WTC11 (cell line): ENCODE measurements at regions not wholly inside any gene's neighbourhood (a gene's known extent, or its start where the extent isn't known, plus 50 kb on each side); places are given as distances from the start of the nearest gene placed in this dataset.

Experiments
- ATAC-seq: fragments of 200-7000 bp; cut with Tn5 transposase; 2 replicates; pipeline ENCODE4 v1.10.0; 2021; ENCODE audit warnings: mild to moderate bottlenecking, moderate library complexity
- CTCF ChIA-PET: fragments of 300-600 bp; sonication (Branson Sonifier 250); formaldehyde crosslinking; loops from one replicate; lab custom pipeline; 2021; ENCODE audit warnings: antibody characterized with exemption; lab: Charles Lee
- POLR2A ChIA-PET: fragments of 350-600 bp; sonication (Branson Sonifier 250); formaldehyde crosslinking; loops from one replicate; lab custom pipeline; 2021; ENCODE audit warnings: antibody characterized with exemption; lab: Charles Lee
- DNase-seq: peaks from one replicate; pipeline ENCODE4 v3.0.0; 2021; ENCODE audit warnings: low spot score
- H3K27ac Mint-ChIP-seq: 2 replicates; pipeline ENCODE4 v1.8.0; 2021; ENCODE audit warnings: mixed read lengths
- H3K27me3 Mint-ChIP-seq: 2 replicates; pipeline ENCODE4 v1.8.0; 2021; ENCODE audit warnings: low read depth, mild to moderate bottlenecking, moderate library complexity, mixed read lengths
- H3K36me3 Mint-ChIP-seq: 2 replicates; pipeline ENCODE4 v1.8.0; 2021; ENCODE audit warnings: mixed read lengths
- H3K4me1 Mint-ChIP-seq: 2 replicates; pipeline ENCODE4 v1.8.0; 2022; ENCODE audit warnings: mixed read lengths
- H3K4me3 Mint-ChIP-seq: 2 replicates; pipeline ENCODE4 v1.8.0; 2021; ENCODE audit warnings: mild to moderate bottlenecking, moderate library complexity, mixed read lengths
- H3K9me3 Mint-ChIP-seq: 2 replicates; pipeline ENCODE4 v1.8.0; 2021; ENCODE audit warnings: mixed read lengths
- ATF1 ChIP-seq: sonication (generic); formaldehyde crosslinking; IDR thresholded peaks from 2 replicates; pipeline ENCODE4 v1.8.1; 2023; ENCODE audit warnings: mild to moderate bottlenecking, moderate library complexity, missing genetic modification reagents
- CREM ChIP-seq: sonication (generic); formaldehyde crosslinking; IDR thresholded peaks from 2 replicates; pipeline ENCODE4 v1.8.1; 2022; ENCODE audit warnings: mild to moderate bottlenecking, missing genetic modification reagents, moderate library complexity
- E2F1 ChIP-seq: sonication (generic); formaldehyde crosslinking; IDR thresholded peaks from 2 replicates; pipeline ENCODE4 v1.8.0; 2022; ENCODE audit warnings: mild to moderate bottlenecking, missing genetic modification reagents
- FOXK1 ChIP-seq: sonication (generic); formaldehyde crosslinking; IDR thresholded peaks from 2 replicates; pipeline ENCODE4 v1.8.0; 2022; ENCODE audit warnings: mild to moderate bottlenecking, moderate library complexity, missing genetic modification reagents
- FOXP1 ChIP-seq: sonication (generic); formaldehyde crosslinking; IDR thresholded peaks from 2 replicates; pipeline ENCODE4 v1.8.0; 2022; ENCODE audit warnings: missing genetic modification reagents, mild to moderate bottlenecking, moderate library complexity, borderline replicate concordance
- MAX ChIP-seq: sonication (generic); formaldehyde crosslinking; IDR thresholded peaks from 2 replicates; pipeline ENCODE4 v1.8.0; 2022; ENCODE audit warnings: mild to moderate bottlenecking, missing genetic modification reagents
- MXD4 ChIP-seq: fragments of 250-450 bp; sonication (Bioruptor Pico); IDR thresholded peaks from 2 replicates; pipeline ENCODE4 v1.8.0; 2021; ENCODE audit warnings: mild to moderate bottlenecking, moderate library complexity, borderline replicate concordance
- NFE2L1 ChIP-seq: sonication (generic); formaldehyde crosslinking; IDR thresholded peaks from 2 replicates; pipeline ENCODE4 v1.8.1; 2023; ENCODE audit warnings: missing genetic modification reagents
- NR1H2 ChIP-seq: sonication (generic); formaldehyde crosslinking; IDR thresholded peaks from 2 replicates; pipeline ENCODE4 v1.9.0; 2021; ENCODE audit warnings: mild to moderate bottlenecking, moderate library complexity, missing genetic modification reagents
- NR3C1 ChIP-seq: sonication (generic); formaldehyde crosslinking; conservative IDR thresholded peaks from 2 replicates; pipeline ENCODE4 v1.8.1; 2023; ENCODE audit warnings: low read depth, mild to moderate bottlenecking, missing genetic modification reagents
- PREB ChIP-seq: sonication (generic); formaldehyde crosslinking; IDR thresholded peaks from 2 replicates; pipeline ENCODE4 v1.8.1; 2022; ENCODE audit warnings: mild to moderate bottlenecking, missing genetic modification reagents, moderate library complexity, borderline replicate concordance
- TCF7 ChIP-seq: sonication (generic); formaldehyde crosslinking; IDR thresholded peaks from 2 replicates; pipeline ENCODE4 v1.8.0; 2022; ENCODE audit warnings: mild to moderate bottlenecking, low read depth, missing genetic modification reagents, moderate library complexity
- TP53 ChIP-seq: sonication (generic); formaldehyde crosslinking; IDR thresholded peaks from 2 replicates; pipeline ENCODE4 v1.8.1; 2023; ENCODE audit warnings: mild to moderate bottlenecking, missing genetic modification reagents
- ZBTB21 ChIP-seq: sonication (generic); formaldehyde crosslinking; IDR thresholded peaks from 2 replicates; pipeline ENCODE4 v1.8.1; 2023; ENCODE audit warnings: mild to moderate bottlenecking, missing genetic modification reagents, borderline replicate concordance
- ZNF219 ChIP-seq: sonication (generic); formaldehyde crosslinking; IDR thresholded peaks from 2 replicates; pipeline ENCODE4 v1.8.0; 2023; ENCODE audit warnings: missing genetic modification reagents, mild to moderate bottlenecking, borderline replicate concordance
- ZNF232 ChIP-seq: sonication (generic); formaldehyde crosslinking; IDR thresholded peaks from 2 replicates; pipeline ENCODE4 v1.8.0; 2022; ENCODE audit warnings: mild to moderate bottlenecking, missing genetic modification reagents
- ZNF317 ChIP-seq: sonication (generic); formaldehyde crosslinking; IDR thresholded peaks from 2 replicates; pipeline ENCODE4 v1.8.1; 2023; ENCODE audit warnings: low read depth, mild to moderate bottlenecking, moderate library complexity, missing genetic modification reagents, borderline replicate concordance
- ZNF512 ChIP-seq: sonication (generic); formaldehyde crosslinking; IDR thresholded peaks from 2 replicates; pipeline ENCODE4 v1.8.1; 2022; ENCODE audit warnings: missing genetic modification reagents, borderline replicate concordance
- TF ChIP-seq, protein P1 (sequence below): fragments of 200-600 bp; IDR thresholded peaks from 2 replicates; pipeline ENCODE4 v1.8.0; 2022; ENCODE audit warnings: antibody characterized with exemption
- TF ChIP-seq, protein P2 (sequence below): sonication (generic); formaldehyde crosslinking; IDR thresholded peaks from 2 replicates; pipeline ENCODE4 v1.8.1; 2023; ENCODE audit warnings: mild to moderate bottlenecking, missing genetic modification reagents
- TF ChIP-seq, protein P3 (sequence below): fragments of 250-450 bp; sonication (Bioruptor Pico); conservative IDR thresholded peaks from 2 replicates; pipeline ENCODE4 v1.9.0; 2021; ENCODE audit warnings: mild to moderate bottlenecking

DNA sequence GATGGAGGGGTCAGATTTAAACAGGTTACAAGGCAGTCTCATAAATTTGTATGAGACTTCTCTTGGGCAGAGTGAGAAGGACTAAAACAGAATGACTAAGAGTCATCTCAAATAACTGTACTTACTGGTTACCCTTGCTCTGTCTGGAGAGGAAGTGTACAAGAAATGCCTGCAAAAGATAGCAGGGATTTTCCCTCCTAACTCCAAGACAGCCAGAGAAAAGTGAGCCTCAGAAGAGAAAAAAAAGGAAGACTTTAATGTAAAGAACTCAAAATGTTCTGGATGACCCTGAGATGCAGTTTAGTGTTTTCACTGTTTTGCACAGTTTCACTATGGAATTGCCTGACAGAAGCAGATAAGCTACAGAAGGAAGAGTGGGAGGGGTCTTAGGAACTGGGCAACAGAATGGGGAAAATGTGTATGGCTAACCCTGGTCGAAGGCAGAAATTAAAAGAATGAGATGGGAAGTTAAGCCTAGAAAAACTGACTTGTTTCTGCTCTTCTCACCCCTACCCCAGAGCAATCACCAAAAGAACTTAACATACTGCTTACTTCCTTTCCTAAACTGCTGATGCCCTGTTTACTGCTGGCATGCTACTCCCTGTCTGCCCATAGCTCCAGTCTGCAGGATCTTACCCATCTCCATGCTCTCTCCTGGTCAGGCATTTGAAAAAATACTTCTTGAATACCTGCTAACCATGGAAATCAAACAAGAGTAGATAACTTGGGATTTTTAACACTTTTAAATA lies 98.1 kb upstream of the MARCKS start (continued):
- no peak for TF ChIP-seq NFE2L1 (CRISPR knock-in tag)
- TF ChIP-seq TP53 (CRISPR knock-in tag), result no peak
- no peak for TF ChIP-seq NR3C1 (CRISPR knock-in tag)
- TF ChIP-seq TCF7, result no peak

DNA sequence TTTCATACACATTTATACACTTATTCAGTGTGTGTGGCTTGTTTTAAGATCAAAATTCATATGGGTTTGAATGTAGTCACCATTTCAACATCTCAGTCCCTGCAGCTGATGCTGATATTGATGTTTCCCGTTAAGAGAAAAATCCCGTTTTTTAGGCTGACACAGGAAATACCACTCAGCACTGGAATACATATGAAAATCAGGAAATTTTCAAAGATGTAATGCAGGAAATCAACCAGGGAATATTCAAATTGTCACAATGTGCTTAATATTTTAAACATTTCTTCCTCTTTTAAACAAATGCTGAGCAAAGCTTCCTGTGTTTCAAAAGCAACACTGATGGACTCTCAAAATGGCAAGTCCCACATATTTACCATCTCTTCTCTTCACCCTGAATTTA lies 94.5 kb upstream of the MARCKS start:
- POLR2A ChIA-PET, result no interaction called here
- no peaks in the 10 kb centered on the region for H3K36me3 Mint-ChIP-seq
- H3K9me3 Mint-ChIP-seq, result no peaks in the 10 kb centered on the region
- H3K4me3 Mint-ChIP-seq, result no peak overlapping the region
- peaks cover 15% of the 10 kb centered on the region for H3K4me1 Mint-ChIP-seq
- DNase-seq, result no peak
- CTCF ChIA-PET, result no interaction called here
- no peak for TF ChIP-seq E2F1 (CRISPR knock-in tag)
- TF ChIP-seq ZBTB21 (CRISPR knock-in tag), result no peak
- TF ChIP-seq CREM (CRISPR knock-in tag), result no peak
- TF ChIP-seq, protein P1, sequence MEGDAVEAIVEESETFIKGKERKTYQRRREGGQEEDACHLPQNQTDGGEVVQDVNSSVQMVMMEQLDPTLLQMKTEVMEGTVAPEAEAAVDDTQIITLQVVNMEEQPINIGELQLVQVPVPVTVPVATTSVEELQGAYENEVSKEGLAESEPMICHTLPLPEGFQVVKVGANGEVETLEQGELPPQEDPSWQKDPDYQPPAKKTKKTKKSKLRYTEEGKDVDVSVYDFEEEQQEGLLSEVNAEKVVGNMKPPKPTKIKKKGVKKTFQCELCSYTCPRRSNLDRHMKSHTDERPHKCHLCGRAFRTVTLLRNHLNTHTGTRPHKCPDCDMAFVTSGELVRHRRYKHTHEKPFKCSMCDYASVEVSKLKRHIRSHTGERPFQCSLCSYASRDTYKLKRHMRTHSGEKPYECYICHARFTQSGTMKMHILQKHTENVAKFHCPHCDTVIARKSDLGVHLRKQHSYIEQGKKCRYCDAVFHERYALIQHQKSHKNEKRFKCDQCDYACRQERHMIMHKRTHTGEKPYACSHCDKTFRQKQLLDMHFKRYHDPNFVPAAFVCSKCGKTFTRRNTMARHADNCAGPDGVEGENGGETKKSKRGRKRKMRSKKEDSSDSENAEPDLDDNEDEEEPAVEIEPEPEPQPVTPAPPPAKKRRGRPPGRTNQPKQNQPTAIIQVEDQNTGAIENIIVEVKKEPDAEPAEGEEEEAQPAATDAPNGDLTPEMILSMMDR, result no peak
- no peak for TF ChIP-seq ZNF317 (CRISPR knock-in tag)
- TF ChIP-seq ATF1 (CRISPR knock-in tag), result no peak
- TF ChIP-seq, protein P2, sequence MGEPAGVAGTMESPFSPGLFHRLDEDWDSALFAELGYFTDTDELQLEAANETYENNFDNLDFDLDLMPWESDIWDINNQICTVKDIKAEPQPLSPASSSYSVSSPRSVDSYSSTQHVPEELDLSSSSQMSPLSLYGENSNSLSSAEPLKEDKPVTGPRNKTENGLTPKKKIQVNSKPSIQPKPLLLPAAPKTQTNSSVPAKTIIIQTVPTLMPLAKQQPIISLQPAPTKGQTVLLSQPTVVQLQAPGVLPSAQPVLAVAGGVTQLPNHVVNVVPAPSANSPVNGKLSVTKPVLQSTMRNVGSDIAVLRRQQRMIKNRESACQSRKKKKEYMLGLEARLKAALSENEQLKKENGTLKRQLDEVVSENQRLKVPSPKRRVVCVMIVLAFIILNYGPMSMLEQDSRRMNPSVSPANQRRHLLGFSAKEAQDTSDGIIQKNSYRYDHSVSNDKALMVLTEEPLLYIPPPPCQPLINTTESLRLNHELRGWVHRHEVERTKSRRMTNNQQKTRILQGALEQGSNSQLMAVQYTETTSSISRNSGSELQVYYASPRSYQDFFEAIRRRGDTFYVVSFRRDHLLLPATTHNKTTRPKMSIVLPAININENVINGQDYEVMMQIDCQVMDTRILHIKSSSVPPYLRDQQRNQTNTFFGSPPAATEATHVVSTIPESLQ (CRISPR knock-in tag), result no peak
- TF ChIP-seq NR1H2 (CRISPR knock-in tag), result no peak
- TF ChIP-seq ZNF512 (CRISPR knock-in tag), result no peak
- no peak for TF ChIP-seq FOXK1
- no peak for TF ChIP-seq MXD4 (CRISPR knock-in tag)
- TF ChIP-seq, all 79 proteins: peak for 0
- ATAC-seq, result no peak
- no peak overlapping the region for H3K27ac Mint-ChIP-seq
- peaks cover 3% of the 10 kb centered on the region for H3K27me3 Mint-ChIP-seq

- peaks cover 3% of the 10 kb centered on the region for H3K27me3 Mint-ChIP-seq
- H3K36me3 Mint-ChIP-seq, result no peaks in the 10 kb centered on the region
- ChIA-PET CTCF (no interaction called here), POLR2A (no interaction called here)
- no peak overlapping the region for H3K27ac Mint-ChIP-seq
- no peak for DNase-seq
- H3K4me3 Mint-ChIP-seq, result no peak overlapping the region
- H3K4me1 Mint-ChIP-seq, result peaks cover 15% of the 10 kb centered on the region
- no peak for ATAC-seq
- no peaks in the 10 kb centered on the region for H3K9me3 Mint-ChIP-seq
- TF ChIP-seq ZNF219 (CRISPR knock-in tag) (no peak), FOXP1 (no peak), PREB (CRISPR knock-in tag) (no peak), ZNF232 (no peak), MAX (CRISPR knock-in tag) (no peak)
- TF ChIP-seq, protein P3, sequence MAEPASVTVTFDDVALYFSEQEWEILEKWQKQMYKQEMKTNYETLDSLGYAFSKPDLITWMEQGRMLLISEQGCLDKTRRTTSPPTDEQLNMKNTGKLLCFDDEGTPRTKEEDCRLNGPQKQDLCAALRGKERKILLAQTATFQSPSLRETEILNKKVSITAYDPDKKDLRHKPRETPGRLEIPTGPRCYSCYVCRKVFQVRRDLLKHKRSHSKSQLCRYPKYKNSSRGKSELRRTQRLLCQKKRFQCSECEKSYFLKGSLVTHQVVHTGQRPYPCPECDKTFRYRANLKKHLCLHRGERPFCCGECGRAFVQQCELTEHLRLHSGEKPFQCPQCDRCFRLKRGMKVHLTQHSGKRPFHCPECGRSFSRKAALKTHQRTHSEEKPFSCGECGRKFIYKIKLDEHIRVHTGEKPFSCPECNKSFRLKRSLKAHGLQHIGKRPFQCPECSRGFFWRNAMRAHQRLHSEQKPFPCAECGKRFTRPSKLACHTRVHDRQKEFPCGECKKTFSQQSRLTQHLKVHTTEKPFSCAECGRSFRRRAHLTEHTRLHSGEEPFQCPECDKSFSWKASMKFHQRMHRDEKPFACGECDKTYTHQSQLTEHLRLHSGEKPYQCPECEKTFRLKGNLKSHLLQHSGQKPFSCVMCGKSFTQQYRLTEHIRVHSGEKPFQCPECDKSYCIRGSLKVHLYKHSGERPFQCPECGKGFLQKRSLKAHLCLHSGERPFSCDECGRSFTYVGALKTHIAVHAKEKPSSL (CRISPR knock-in tag), result no peak
These were observed 93.8 kb upstream of the MARCKS start for GRCh38 chr6:113763311-113763766.
